NCI-H1417 (cell line): ENCODE measurements at regions not wholly inside any gene's neighbourhood (a gene's known extent, or its start where the extent isn't known, plus 50 kb on each side); places are given as distances from the start of the nearest gene placed in this dataset.
"Not testable (repeated sequence)": the region's sequence is repeated elsewhere in the genome, so short reads cannot be mapped to it uniquely, and the experiment has no call there.

Experiments
- DNase-seq, 3 experiments: peaks; one replicate each; lab custom pipeline; 2025; lab: John Stamatoyannopoulos, UW

GRCh38 chr6:74631564-74631963 is 574.3 kb downstream of the COL12A1 start:
- no peak for DNase-seq

- no peak for DNase-seq
These were observed 579.6 kb downstream of the COL12A1 start for GRCh38 chr6:74626288-74626687.

- DNase-seq, result no peak
These were observed 582.8 kb downstream of the COL12A1 start for GRCh38 chr6:74623027-74623426.

- no peak for DNase-seq
These were observed 594.6 kb downstream of the COL12A1 start for GRCh38 chr6:74611220-74611619.

GRCh38 chr6:74610352-74610751 is 595.5 kb downstream of the COL12A1 start:
- no peak for DNase-seq

- no peak for DNase-seq
These were observed 596.0 kb downstream of the COL12A1 start for GRCh38 chr6:74609871-74610270.

- DNase-seq, result no peak
These were observed 597.9 kb downstream of the COL12A1 start for GRCh38 chr6:74607934-74608333.

- no peak for DNase-seq
These were observed 598.4 kb downstream of the COL12A1 start for GRCh38 chr6:74607468-74607867.

- no peak for DNase-seq
These were observed 599.2 kb downstream of the COL12A1 start for GRCh38 chr6:74606582-74607071.

GRCh38 chr6:74605922-74606581 is 599.8 kb downstream of the COL12A1 start:
- DNase-seq, result no peak

- DNase-seq, result no peak
These were observed 601.6 kb downstream of the COL12A1 start for GRCh38 chr6:74604279-74604678.

GRCh38 chr6:74603322-74604076 is 602.4 kb downstream of the COL12A1 start:
- no peak for DNase-seq

- DNase-seq, result no peak
These were observed 603.6 kb downstream of the COL12A1 start for GRCh38 chr6:74602206-74602605.

GRCh38 chr6:74598462-74599393 is 607.1 kb downstream of the COL12A1 start:
- no peak for DNase-seq

GRCh38 chr6:74597840-74598239 is 608.0 kb downstream of the COL12A1 start:
- no peak for DNase-seq

GRCh38 chr6:74597266-74597665 is 608.6 kb downstream of the COL12A1 start:
- DNase-seq, result no peak

- DNase-seq, result no peak
These were observed 609.3 kb downstream of the COL12A1 start for GRCh38 chr6:74596588-74596987.

GRCh38 chr6:74594350-74594749 is 611.5 kb downstream of the COL12A1 start:
- DNase-seq, result not testable (repeated sequence)

GRCh38 chr6:74588094-74588832 is 617.6 kb downstream of the COL12A1 start:
- DNase-seq, result no peak

GRCh38 chr6:74587386-74587785 is 618.5 kb downstream of the COL12A1 start:
- DNase-seq, result no peak

- no peak for DNase-seq
These were observed 620.1 kb downstream of the COL12A1 start for GRCh38 chr6:74585753-74586152.

- DNase-seq, result no peak
These were observed 624.2 kb downstream of the COL12A1 start for GRCh38 chr6:74581681-74582080.
